Astrocyte (in vitro differentiated cells and primary cell): ENCODE measurements at regions not wholly inside any gene's neighbourhood (a gene's known extent, or its start where the extent isn't known, plus 50 kb on each side); places are given as distances from the start of the nearest gene placed in this dataset.

Source experiments
- CTCF ChIP-seq: IDR thresholded peaks from 2 replicates; pipeline ENCODE4 v1.5.1; 2011; ENCODE audit warnings: low read depth, mild to moderate bottlenecking, inconsistent platforms, low read length, moderate library complexity; ENCODE audit not compliant: insufficient read depth
- EZH2 ChIP-seq: IDR thresholded peaks from 2 replicates; pipeline ENCODE4 v1.6.1; 2012; ENCODE audit warnings: mild to moderate bottlenecking, low read length, inconsistent platforms; ENCODE audit not compliant: insufficient read depth

GRCh38 chr10:78831461-78831860 is 237.3 kb upstream of the ZMIZ1 start:
- TF ChIP-seq EZH2 (no peak), CTCF (no peak)
